K562 (cell line): ENCODE measurements at regions not wholly inside any gene's neighbourhood (a gene's known extent, or its start where the extent isn't known, plus 50 kb on each side); places are given as distances from the start of the nearest gene placed in this dataset.

Experiments
- ATAC-seq: fragments of 200-7000 bp; cut with Tn5 transposase; 3 replicates; pipeline ENCODE4 v1.9.1; 2020; ENCODE audit warnings: moderate library complexity
- BruUV-seq: library from RNA; stranded (reverse); fragments of 400-500 nt; replicated peaks from 2 replicates; lab custom pipeline; 2021; lab: Mats Ljungman, UMichigan
- CTCF ChIA-PET: fragments of 300-600 bp; formaldehyde crosslinking; extraction: SDS; loops from one replicate; lab custom pipeline; 2021; ENCODE audit warnings: low intra/inter-chr PET ratio; lab: Yijun Ruan, JAX
- POLR2A ChIA-PET: fragments of 300-600, 350-650 bp; sonication (Branson Sonifier 250); formaldehyde crosslinking; extraction: SDS; loops from one replicate; lab custom pipeline; 2021; ENCODE audit warnings: antibody characterized with exemption, inconsistent platforms; lab: Yijun Ruan, JAX
- DNase-seq, 4 experiments: peaks; one replicate each; pipeline versions ENCODE4 v3.0.0 to v3.0.0-alpha.2; 2011 to 2018; ENCODE audit warnings: low spot score in 3 of 4, mixed read lengths in 3 of 4; ENCODE audit errors: extremely low read depth in 1 of 4
- FAIRE-seq: peaks from 2 replicates; lab custom pipeline; 2011; peaks lifted over from hg19 to GRCh38; lab: Jason Lieb, UNC
- H2AFZ ChIP-seq: 2 replicates; pipeline ENCODE4 v1.6.0; 2011; ENCODE audit warnings: low read depth, low read length, control low read depth, inconsistent platforms
- H3K27ac ChIP-seq: fragments of 200-600 bp; 3 replicates; pipeline ENCODE4 v1.8.0; 2011; ENCODE audit warnings: low read depth, mild to moderate bottlenecking, control low read depth, inconsistent platforms, low read length, moderate library complexity, mixed read lengths; ENCODE audit errors: extremely low read depth
- H3K27me3 ChIP-seq, 2 experiments: fragments of 300-600 bp in 1 of 2; 2 replicates in 1 of 2; 3 replicates in 1 of 2; pipeline versions ENCODE4 v1.6.0 to v1.8.0; 2011; ENCODE audit warnings: inconsistent platforms in 2 of 2, low read length in 2 of 2, mild to moderate bottlenecking in 1 of 2, mixed read lengths in 1 of 2, moderate library complexity in 1 of 2; ENCODE audit not compliant: control insufficient read depth in 2 of 2, insufficient read depth in 2 of 2
- H3K36me3 ChIP-seq: fragments of 300-600 bp; 3 replicates; pipeline ENCODE4 v1.8.0; 2011; ENCODE audit warnings: mild to moderate bottlenecking, low read length, inconsistent platforms; ENCODE audit not compliant: control insufficient read depth, insufficient read depth
- H3K4me1 ChIP-seq, 2 experiments: fragments of 200-600 bp in 1 of 2; replicated peaks in 1 of 2; 2 replicates in 1 of 2; 3 replicates in 1 of 2; pipeline versions ENCODE4 v1.5.1 to v1.8.0; 2011; ENCODE audit warnings: inconsistent platforms in 2 of 2, low read length in 2 of 2, mild to moderate bottlenecking in 1 of 2, mixed read lengths in 1 of 2, moderate library complexity in 1 of 2; ENCODE audit not compliant: control insufficient read depth in 2 of 2, insufficient read depth in 2 of 2
- H3K4me2 ChIP-seq: 2 replicates; pipeline ENCODE4 v1.6.1; 2011; ENCODE audit warnings: low read length, control low read depth, inconsistent platforms, mixed read lengths; ENCODE audit not compliant: insufficient read depth
- H3K4me3 ChIP-seq: fragments of 200-600 bp; sonication (generic), shearing (Covaris generic); 2 replicates; pipeline ENCODE4 v1.5.1; 2016; ENCODE audit warnings: control low read depth, inconsistent platforms
- H3K79me2 ChIP-seq: fragments of 200-600 bp; 3 replicates; pipeline ENCODE4 v1.8.0; 2011; ENCODE audit warnings: low read length, inconsistent platforms; ENCODE audit not compliant: control insufficient read depth, insufficient read depth
- H3K9ac ChIP-seq, 2 experiments: 2 replicates each; pipeline versions ENCODE4 v1.6.0 to v1.6.1; 2011; ENCODE audit warnings: low read depth in 2 of 2, low read length in 2 of 2, control low read depth in 1 of 2, inconsistent platforms in 1 of 2, mild to moderate bottlenecking in 1 of 2, mixed read lengths in 1 of 2; ENCODE audit not compliant: insufficient read depth in 1 of 2
- H3K9me1 ChIP-seq: one replicate; pipeline ENCODE4 v1.6.0; 2011; ENCODE audit warnings: inconsistent platforms, mild to moderate bottlenecking, low read length, moderate library complexity; ENCODE audit not compliant: control insufficient read depth, insufficient read depth
- H3K9me3 ChIP-seq: replicated peaks from 2 replicates; pipeline ENCODE4 v1.5.1; 2011; ENCODE audit warnings: low read depth, low read length, inconsistent platforms; ENCODE audit not compliant: control insufficient read depth, insufficient read depth
- H4K20me1 ChIP-seq: replicated peaks from 2 replicates; pipeline ENCODE4 v1.6.1; 2011; ENCODE audit warnings: low read length, inconsistent platforms, mixed read lengths; ENCODE audit not compliant: control insufficient read depth, insufficient read depth
- BCLAF1 ChIP-seq, 2 experiments: fragments of 450-650 bp in 1 of 2; IDR thresholded peaks; 2 replicates each; pipeline ENCODE4 v1.6.1; 2011 to 2017; ENCODE audit warnings: low read depth in 2 of 2, antibody characterized with exemption in 1 of 2, borderline replicate concordance in 1 of 2, low read length in 1 of 2, mild to moderate bottlenecking in 1 of 2, mixed read lengths in 1 of 2; ENCODE audit not compliant: control insufficient read depth in 1 of 2
- DACH1 ChIP-seq: fragments of 450-650 bp; IDR thresholded peaks from 2 replicates; pipeline ENCODE4 v1.6.1; 2018; ENCODE audit not compliant: partially characterized antibody
- GTF2B ChIP-seq: IDR thresholded peaks from 2 replicates; pipeline ENCODE4 v1.6.1; 2011; ENCODE audit not compliant: insufficient read length; ENCODE audit errors: extremely low read depth
- ZFP1 ChIP-seq: fragments of 450-650 bp; formaldehyde crosslinking; IDR thresholded peaks from 2 replicates; pipeline ENCODE4 v1.4.0; 2020; ENCODE audit warnings: mild to moderate bottlenecking, mixed read lengths
- ZNF253 ChIP-seq: fragments of 250-450 bp; sonication (Bioruptor Pico); conservative IDR thresholded peaks from 2 replicates; pipeline ENCODE4 v1.6.1; 2021; ENCODE audit warnings: mild to moderate bottlenecking
- in situ Hi-C: fragments of 300-500 bp; cut with MboI; formaldehyde crosslinking; loops from 4 replicates; pipeline ENCODE4 v1.15.0; 2018; ENCODE audit warnings: inconsistent platforms, mixed read lengths
- intact Hi-C: fragments of 100-400 bp; cut with micrococcal nuclease; formaldehyde crosslinking; loops from 2 replicates; pipeline ENCODE4 v1.14.2; 2022

GRCh38 chr7:138289082-138289481 lies 171.0 kb upstream of the TRIM24 start:
- BruUV-seq: no TSS peak
- CTCF ChIA-PET: no interaction called here
- in situ Hi-C loops (no loop called here), intact Hi-C loops (no loop called here)
- Histone ChIP-seq H3K4me3 (no peak overlapping the region), H3K27ac (no peak overlapping the region), H3K27me3 (no peaks in the 10 kb centered on the region), H3K79me2 (no peaks in the 10 kb centered on the region), H4K20me1 (no peaks in the 10 kb centered on the region), H3K9me1 (no peaks in the 10 kb centered on the region), H3K9me3 (peaks cover 7% of the 10 kb centered on the region), H3K4me1 (no peaks in the 10 kb centered on the region), H3K4me2 (no peak overlapping the region), H3K9ac (no peak overlapping the region), H2AFZ (no peak overlapping the region), H3K36me3 (no peaks in the 10 kb centered on the region)
- DNase-seq (no peak), FAIRE-seq (no peak), ATAC-seq (no peak)
- POLR2A ChIA-PET: no interaction called here
- TF ChIP-seq GTF2B (no peak), ZFP1 (CRISPR knock-in tag) (no peak), BCLAF1 (IDR thresholded peaks at IDR 0.05; ENCODE audit: borderline replicate concordance in 1 of 2, control insufficient read depth in 1 of 2, low read depth in 2 of 2, low read length in 1 of 2) (no peak), DACH1 (no peak), ZNF253 (CRISPR knock-in tag) (no peak)
